Neural progenitor cell (in vitro differentiated cells): ENCODE measurements at regions not wholly inside any gene's neighbourhood (a gene's known extent, or its start where the extent isn't known, plus 50 kb on each side); places are given as distances from the start of the nearest gene placed in this dataset.

Source experiments
- EZH2 ChIP-seq: fragments of 200-600 bp; sonication (generic); IDR thresholded peaks from 2 replicates; pipeline ENCODE4 v1.6.1; 2017; ENCODE audit warnings: antibody characterized with exemption, mild to moderate bottlenecking, moderate library complexity
- TF ChIP-seq, protein P1 (sequence below): fragments of 200-600 bp; sonication (generic); IDR thresholded peaks from 2 replicates; pipeline ENCODE4 v1.5.1; 2017; ENCODE audit warnings: antibody characterized with exemption, mild to moderate bottlenecking

DNA sequence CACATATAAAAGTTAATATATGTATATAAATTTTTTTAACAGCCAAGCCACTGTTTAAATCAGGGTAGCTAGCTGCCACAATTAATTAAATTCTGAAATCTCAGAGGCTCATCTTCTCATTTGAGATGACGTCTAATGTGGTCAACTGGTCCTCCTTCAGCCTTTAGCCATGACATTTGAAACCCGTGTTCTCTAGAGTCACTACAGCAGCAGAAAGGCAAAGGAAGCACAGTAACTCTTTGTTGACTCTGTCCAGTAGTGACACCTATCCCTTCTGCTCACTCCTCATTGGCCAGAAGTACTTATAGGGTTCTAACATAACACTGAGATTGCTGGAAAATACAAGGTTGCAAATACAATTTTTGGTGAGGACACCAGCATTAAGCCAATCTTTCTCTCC, 555.5 kb downstream of the ETV1 start:
- TF ChIP-seq, protein P1, sequence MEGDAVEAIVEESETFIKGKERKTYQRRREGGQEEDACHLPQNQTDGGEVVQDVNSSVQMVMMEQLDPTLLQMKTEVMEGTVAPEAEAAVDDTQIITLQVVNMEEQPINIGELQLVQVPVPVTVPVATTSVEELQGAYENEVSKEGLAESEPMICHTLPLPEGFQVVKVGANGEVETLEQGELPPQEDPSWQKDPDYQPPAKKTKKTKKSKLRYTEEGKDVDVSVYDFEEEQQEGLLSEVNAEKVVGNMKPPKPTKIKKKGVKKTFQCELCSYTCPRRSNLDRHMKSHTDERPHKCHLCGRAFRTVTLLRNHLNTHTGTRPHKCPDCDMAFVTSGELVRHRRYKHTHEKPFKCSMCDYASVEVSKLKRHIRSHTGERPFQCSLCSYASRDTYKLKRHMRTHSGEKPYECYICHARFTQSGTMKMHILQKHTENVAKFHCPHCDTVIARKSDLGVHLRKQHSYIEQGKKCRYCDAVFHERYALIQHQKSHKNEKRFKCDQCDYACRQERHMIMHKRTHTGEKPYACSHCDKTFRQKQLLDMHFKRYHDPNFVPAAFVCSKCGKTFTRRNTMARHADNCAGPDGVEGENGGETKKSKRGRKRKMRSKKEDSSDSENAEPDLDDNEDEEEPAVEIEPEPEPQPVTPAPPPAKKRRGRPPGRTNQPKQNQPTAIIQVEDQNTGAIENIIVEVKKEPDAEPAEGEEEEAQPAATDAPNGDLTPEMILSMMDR = no peak
- no peak for TF ChIP-seq EZH2
